ENCODE measurements at regions not wholly inside any gene's neighbourhood (a gene's known extent, or its start where the extent isn't known, plus 50 kb on each side); places are given as distances from the start of the nearest gene placed in this dataset.

DNA sequence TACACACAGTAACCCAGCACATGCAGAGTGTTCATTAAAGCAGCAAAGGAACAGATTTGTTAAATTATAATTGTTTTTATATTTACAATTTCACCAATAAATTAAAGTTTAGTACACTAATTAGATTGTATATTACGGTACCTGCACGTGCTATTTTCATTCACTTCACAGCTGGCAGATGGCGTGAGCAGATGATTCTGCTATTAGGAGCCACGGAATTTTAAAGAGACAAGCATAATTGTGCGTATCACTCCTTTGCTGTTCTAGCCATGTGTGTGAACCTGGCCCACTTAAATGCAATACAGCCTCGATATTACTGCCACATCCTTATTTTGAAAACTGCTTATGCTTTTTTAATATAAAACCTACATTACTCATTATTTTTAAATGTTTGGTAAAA is 332.8 kb upstream of the SOX11 start:
- TF ChIP-seq POLR2AphosphoS5 (IDR thresholded peaks at IDR 0.05; ENCODE audit: borderline replicate concordance, low read depth, low read length) (no peak), EZH2 (IDR thresholded peaks at IDR 0.05) (no peak)
